Activated naive CD4-positive, alpha-beta T cell treated with anti-CD3 and anti-CD28 coated beads, Interleukin-2, amount 50 U/mL, for 72 hours (primary cell): ENCODE measurements at regions not wholly inside any gene's neighbourhood (a gene's known extent, or its start where the extent isn't known, plus 50 kb on each side); places are given as distances from the start of the nearest gene placed in this dataset.
A peak's percentile ranks its signal among the peaks of the same experiment; 100 is the strongest.

Experiments
- ATAC-seq, 2 donors: fragments of 150-1000 bp; cut with Tn5 transposase; 2 replicates each; pipeline ENCODE4 v1.10.0; 2021; ENCODE audit warnings: mild to moderate bottlenecking in 2 of 2, moderate library complexity in 2 of 2
- DNase-seq, 2 donors: peaks; one replicate each; pipeline ENCODE4 v3.0.0; 2021 to 2022; ENCODE audit warnings: low spot score in 2 of 2
- H3K27ac Mint-ChIP-seq, 2 donors: one replicate each; pipeline ENCODE4 v1.8.0; 2022; ENCODE audit warnings: mild to moderate bottlenecking in 2 of 2, mixed read lengths in 2 of 2
- H3K36me3 Mint-ChIP-seq, 2 donors: one replicate each; pipeline ENCODE4 v1.8.0; 2022; ENCODE audit warnings: mixed read lengths in 2 of 2
- H3K9me3 Mint-ChIP-seq, 2 donors: one replicate each; pipeline ENCODE4 v1.8.0; 2022; ENCODE audit warnings: mixed read lengths in 2 of 2

DNA sequence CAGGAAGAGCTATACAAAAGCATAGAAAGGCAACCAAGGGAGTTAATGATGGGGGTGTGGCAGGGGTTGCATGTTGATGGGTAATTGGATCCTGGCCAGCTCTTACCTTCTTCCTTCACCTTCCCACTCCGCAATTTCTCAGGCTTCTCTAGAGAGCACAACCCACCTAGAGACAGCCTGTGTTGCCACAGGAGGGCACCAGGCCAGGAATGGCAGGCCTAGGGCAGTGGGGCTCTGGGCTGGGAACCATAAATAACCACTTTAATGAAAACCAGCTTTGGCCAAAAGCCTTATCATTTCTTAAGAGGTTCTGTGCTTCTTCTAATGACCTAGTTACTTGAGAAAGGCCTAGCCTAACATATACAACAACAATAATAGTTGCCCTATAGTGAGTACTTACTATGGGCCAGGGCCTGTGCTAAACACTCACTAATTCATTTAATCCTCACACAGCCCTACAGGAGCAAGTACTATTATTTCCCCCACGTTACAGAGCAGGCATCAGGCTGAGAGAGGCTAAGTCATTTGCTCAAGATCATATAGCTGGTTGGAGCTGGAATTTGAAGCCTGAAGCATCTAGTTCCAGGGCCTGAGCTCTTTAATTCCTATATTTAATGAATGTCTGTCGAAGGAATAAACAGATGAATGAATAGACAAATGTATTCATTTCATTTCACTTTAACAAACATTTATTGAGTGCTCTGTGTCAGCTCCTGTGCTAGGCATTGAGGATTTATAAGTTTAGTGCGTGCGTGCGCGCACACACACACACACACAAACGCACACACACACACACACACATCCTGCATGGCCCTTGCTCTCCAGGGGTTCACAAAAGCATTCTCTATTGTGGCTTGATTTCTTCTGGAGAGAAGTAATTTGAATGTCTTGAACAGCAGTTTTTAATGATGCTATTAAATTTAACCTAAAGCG, 66.8 kb downstream of the RTL9 start:
- Mint-ChIP-seq H3K27ac (no peak overlapping the region), H3K9me3 (no peaks in the 10 kb centered on the region), H3K36me3 (no peaks in the 10 kb centered on the region)
- ATAC-seq (no peak), DNase-seq (no peak)

DNA sequence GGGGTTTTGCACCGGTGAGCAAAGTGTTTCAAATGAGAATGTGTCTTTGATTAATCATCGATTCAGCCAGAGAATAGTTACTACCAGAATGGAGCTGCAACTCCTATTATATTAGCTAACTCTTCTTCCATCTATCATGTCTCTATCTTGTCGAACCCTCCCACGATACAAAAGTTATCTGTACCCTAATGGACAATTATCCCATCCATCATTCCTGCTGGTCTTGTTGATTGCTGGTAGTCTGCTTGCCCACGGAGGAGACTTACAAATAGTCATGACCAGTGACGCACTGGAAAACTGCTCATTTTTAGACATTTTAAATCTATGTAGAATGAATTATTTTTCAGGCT, 67.5 kb downstream of the RTL9 start:
- DNase-seq (no peak), ATAC-seq (no peak)
- no peak overlapping the region for H3K27ac Mint-ChIP-seq
- H3K9me3 Mint-ChIP-seq: no peaks in the 10 kb centered on the region
- H3K36me3 Mint-ChIP-seq: no peaks in the 10 kb centered on the region

DNA sequence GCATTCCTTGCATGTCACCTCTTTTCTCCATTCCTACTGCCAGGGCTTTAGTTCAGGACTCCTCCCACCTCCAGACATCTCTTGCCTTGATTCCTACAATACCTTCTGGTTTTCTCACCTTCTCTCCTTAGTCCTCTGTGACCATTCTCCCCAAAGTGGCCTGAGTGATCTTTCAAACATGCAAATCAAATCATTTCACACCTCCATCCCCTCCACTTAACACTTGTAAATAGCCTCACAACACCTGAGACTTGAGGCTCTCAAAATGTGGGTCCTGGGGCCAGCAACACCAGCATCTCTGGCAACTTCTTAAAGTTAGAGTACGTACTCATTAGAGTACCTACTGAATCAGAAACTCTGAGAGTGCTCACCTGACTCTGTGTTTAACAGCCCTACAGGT, 68.4 kb downstream of the RTL9 start:
- Mint-ChIP-seq H3K36me3 (no peaks in the 10 kb centered on the region), H3K27ac (no peak overlapping the region), H3K9me3 (no peaks in the 10 kb centered on the region)
- ATAC-seq: no peak
- no peak for DNase-seq

GRCh38 chrX:110428144-110428543, 69.5 kb downstream of the RTL9 start:
- H3K27ac Mint-ChIP-seq: peak overlapping the region in 1 of 2 donors; percentile 49
- H3K36me3 Mint-ChIP-seq: no peaks in the 10 kb centered on the region
- DNase-seq (no peak), ATAC-seq (no peak)
- no peaks in the 10 kb centered on the region for H3K9me3 Mint-ChIP-seq

DNA sequence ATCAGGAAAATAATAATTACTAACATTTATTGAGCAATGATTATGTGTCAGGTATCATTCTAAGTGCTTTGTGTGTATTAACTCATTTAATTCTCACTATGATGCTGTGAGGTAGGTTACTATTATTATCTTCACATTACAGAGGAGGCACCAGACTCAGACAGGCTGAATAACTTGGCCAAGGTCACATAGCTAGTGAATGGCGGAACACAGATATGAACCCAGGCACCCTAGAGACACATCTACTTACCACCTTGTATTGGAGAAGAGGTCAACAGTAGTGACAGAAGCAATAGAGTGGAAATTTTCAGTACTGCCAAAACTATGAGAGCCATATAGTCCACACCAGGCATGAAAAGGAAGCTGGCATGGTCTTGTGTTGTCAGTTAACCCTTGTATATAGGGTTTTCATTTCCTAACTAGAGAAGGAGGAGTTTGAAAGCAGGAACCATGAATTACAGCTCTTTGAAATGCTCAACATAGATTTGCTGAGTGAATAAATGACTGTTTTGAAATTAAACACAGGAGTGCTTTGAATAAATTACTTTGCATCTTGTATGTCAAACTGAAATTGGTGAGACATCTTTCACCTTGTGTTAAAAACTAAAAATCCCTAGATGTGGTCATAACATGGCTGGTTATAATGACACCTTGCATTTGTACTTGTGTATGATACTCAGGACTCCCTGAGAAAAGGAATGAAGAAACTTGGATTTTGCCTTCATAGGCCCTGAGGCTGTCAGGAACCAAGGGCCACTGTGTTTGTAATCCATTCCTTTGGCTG, 71.8 kb downstream of the RTL9 start:
- no peaks in the 10 kb centered on the region for H3K36me3 Mint-ChIP-seq
- DNase-seq (no peak), ATAC-seq (peak in 1 of 2 donors; percentile 84)
- no peak overlapping the region for H3K27ac Mint-ChIP-seq
- H3K9me3 Mint-ChIP-seq: no peaks in the 10 kb centered on the region

GRCh38 chrX:110432091-110432905, 73.7 kb downstream of the RTL9 start:
- DNase-seq: no peak
- ATAC-seq: no peak
- Mint-ChIP-seq H3K36me3 (no peaks in the 10 kb centered on the region), H3K27ac (no peak overlapping the region), H3K9me3 (no peaks in the 10 kb centered on the region)

- H3K9me3 Mint-ChIP-seq: no peaks in the 10 kb centered on the region
- DNase-seq (no peak), ATAC-seq (no peak)
- H3K36me3 Mint-ChIP-seq: no peaks in the 10 kb centered on the region
- H3K27ac Mint-ChIP-seq: no peak overlapping the region
These were observed 74.2 kb downstream of the RTL9 start for GRCh38 chrX:110432906-110433215.

- Mint-ChIP-seq H3K36me3 (no peaks in the 10 kb centered on the region), H3K9me3 (no peaks in the 10 kb centered on the region)
- ATAC-seq: no peak
These were observed 76.5 kb downstream of the RTL9 start for GRCh38 chrX:110435196-110435595.

DNA sequence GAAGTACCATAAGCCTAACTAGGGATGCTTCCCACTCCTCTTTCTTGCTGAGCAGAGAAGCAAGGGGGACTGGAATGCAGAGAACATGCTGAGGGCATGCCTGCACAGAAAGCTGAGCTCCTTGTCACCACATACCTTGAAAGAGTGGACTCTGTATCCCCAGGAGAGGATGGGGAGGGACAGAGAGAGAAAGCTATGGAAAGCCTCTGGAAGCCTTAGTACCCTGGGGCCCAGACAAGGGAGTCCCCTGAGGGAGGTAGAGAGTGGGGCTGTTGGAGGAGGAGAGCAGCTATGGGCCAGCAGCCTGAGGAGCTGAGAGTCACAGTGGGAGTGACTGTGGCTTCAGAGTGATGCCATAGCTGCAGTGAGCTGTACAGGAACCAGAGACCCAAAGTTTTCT, 77.9 kb downstream of the RTL9 start:
- Mint-ChIP-seq H3K36me3 (no peaks in the 10 kb centered on the region), H3K27ac (no peak overlapping the region), H3K9me3 (no peaks in the 10 kb centered on the region)
- no peak for DNase-seq
- ATAC-seq: no peak

More at GRCh38 chrX:110435196-110435595, 76.5 kb downstream of the RTL9 start:
- DNase-seq: no peak
- no peak overlapping the region for H3K27ac Mint-ChIP-seq

GRCh38 chrX:110437686-110438085, 79.0 kb downstream of the RTL9 start:
- ATAC-seq (no peak), DNase-seq (no peak)
- no peaks in the 10 kb centered on the region for H3K36me3 Mint-ChIP-seq
- no peaks in the 10 kb centered on the region for H3K9me3 Mint-ChIP-seq
- no peak overlapping the region for H3K27ac Mint-ChIP-seq

DNA sequence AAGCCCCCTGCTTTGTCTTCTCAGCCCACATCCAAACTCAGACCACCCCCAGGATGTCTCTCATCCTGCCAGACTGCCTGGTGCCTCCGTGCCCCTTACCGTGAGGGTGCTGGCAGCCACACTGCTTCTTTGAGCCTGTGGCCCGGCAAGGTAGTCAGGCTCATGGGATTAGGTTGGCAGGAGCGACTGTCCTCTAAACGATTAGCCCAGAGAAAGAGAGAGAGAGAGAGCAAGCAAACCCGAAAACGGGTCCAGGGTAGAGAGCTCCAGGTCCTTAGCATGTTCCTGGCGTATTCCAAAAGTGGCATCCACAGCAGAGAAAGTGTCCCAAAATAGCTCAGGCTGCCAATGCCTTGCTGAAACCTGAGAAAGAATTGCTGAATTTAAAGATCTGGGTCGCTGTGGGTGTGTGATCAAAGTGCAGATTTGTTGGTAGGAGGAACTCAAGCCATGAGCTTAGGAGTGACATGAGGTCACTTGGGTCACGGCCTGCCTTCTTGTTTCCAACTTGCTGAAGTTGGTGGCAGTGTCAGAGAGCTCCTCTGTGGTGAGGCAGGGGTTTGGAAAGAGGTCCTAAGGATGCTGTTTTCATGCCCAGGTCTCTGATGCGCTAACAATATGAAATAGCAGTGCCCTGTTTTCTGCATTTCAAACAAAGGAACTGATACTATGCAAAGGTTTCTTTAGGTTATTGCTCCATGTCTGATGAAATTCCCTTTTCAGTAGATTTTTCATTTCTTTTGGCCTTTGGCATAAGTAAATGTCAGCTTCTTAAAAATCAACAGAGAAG, 81.6 kb downstream of the RTL9 start:
- no peaks in the 10 kb centered on the region for H3K9me3 Mint-ChIP-seq
- no peaks in the 10 kb centered on the region for H3K36me3 Mint-ChIP-seq
- ATAC-seq: no peak
- no peak for DNase-seq
- H3K27ac Mint-ChIP-seq: no peak overlapping the region

DNA sequence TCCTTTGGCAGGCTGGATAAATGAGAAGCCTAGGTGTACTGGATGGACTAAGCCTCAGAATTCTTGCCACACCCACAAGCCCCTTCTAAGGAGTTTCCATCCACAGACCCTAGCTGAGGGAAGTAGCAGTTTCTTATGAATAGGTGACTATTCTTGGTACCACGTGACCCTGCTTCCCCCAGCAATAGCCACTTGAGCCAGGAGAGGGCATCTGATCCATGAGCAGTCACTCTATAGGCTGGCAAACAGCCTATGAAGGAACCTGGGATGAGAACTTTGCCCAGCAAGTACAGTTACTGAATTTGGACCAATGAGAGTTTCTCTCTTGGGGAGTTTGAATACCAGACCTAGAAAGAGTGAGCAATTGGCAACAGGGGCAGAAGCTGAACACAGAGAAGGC, 84.0 kb downstream of the RTL9 start:
- H3K36me3 Mint-ChIP-seq: no peaks in the 10 kb centered on the region
- H3K27ac Mint-ChIP-seq: no peak overlapping the region
- no peaks in the 10 kb centered on the region for H3K9me3 Mint-ChIP-seq
- DNase-seq: no peak
- ATAC-seq: peak in 1 of 2 donors; percentile 47

- no peaks in the 10 kb centered on the region for H3K9me3 Mint-ChIP-seq
These were observed 86.3 kb downstream of the RTL9 start for GRCh38 chrX:110444996-110445395.

DNA sequence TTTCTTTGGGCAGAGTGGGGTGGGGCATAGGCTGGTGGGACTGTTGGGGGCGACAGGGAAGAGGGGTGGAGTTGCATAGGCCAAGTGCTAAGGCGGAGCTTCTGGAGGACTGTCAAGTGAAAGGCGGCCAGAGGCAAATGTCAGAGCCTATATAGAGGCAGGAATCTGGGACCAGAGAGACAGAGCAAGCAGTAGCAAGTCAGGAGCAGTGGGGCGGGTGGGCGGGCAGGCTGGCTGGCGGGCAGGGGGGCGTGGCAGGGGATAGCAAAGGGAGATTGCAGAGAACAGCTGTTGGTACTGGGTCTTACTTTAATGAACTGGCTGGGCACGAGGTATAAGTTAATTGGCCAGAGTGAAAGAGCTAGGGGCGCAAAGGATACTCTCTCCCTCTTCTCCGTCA, 89.8 kb downstream of the RTL9 start:
- Mint-ChIP-seq H3K27ac (no peak overlapping the region), H3K9me3 (no peaks in the 10 kb centered on the region), H3K36me3 (no peaks in the 10 kb centered on the region)
- ATAC-seq: no peak
- no peak for DNase-seq

More at GRCh38 chrX:110444996-110445395, 86.3 kb downstream of the RTL9 start:
- Mint-ChIP-seq H3K36me3 (no peaks in the 10 kb centered on the region), H3K27ac (no peak overlapping the region)
- DNase-seq: no peak
- ATAC-seq: no peak

- no peak overlapping the region for H3K27ac Mint-ChIP-seq
- DNase-seq (no peak), ATAC-seq (no peak)
- H3K9me3 Mint-ChIP-seq: no peaks in the 10 kb centered on the region
- no peaks in the 10 kb centered on the region for H3K36me3 Mint-ChIP-seq
These were observed 90.7 kb downstream of the RTL9 start for GRCh38 chrX:110449312-110449711.

DNA sequence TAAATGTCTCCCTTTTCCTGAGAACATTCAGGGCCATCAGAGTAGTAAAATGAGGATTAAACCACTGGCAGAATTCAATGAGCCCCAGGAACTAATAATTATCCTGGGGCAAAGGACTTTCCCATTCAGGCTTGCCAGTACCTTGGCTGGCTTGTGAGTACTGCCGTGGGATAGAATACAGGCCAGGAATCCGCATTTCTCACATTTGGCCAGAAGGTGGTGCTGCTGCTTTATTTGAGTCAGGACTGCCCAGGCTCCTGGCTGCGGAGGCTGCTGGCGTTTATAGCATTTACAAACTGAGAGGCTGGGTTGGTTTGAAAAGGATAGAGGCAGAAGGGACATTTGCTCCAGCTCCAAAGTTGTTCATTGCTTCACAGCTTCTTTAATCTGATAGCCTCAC, 91.4 kb downstream of the RTL9 start:
- Mint-ChIP-seq H3K27ac (no peak overlapping the region), H3K9me3 (no peaks in the 10 kb centered on the region), H3K36me3 (no peaks in the 10 kb centered on the region)
- ATAC-seq (peak; percentile 47 to 78), DNase-seq (peak in 1 of 2 donors; percentile 59)
